ENCODE measurements at regions not wholly inside any gene's neighbourhood (a gene's known extent, or its start where the extent isn't known, plus 50 kb on each side); places are given as distances from the start of the nearest gene placed in this dataset.

- peaks cover 14% of the 10 kb centered on the region for H3K9me3 ChIP-seq (ENCODE audit: control insufficient read depth, low read length)
- H3K4me2 ChIP-seq (ENCODE audit: low read length, poor library complexity, severe bottlenecking): no peak overlapping the region
- no peak overlapping the region for H3K4me3 ChIP-seq (ENCODE audit: insufficient read depth in 1 of 2, low read depth in 1 of 2, low read length in 2 of 2)
- H4K91ac ChIP-seq (ENCODE audit: low read length): no peak overlapping the region
- H2AK5ac ChIP-seq (ENCODE audit: low read length, severe bottlenecking): no peak overlapping the region
- H3K79me1 ChIP-seq (replicated peaks; ENCODE audit: low read length, poor library complexity, severe bottlenecking): no peaks in the 10 kb centered on the region
- no peak overlapping the region for H2BK5ac ChIP-seq (ENCODE audit: low read depth, low read length, poor library complexity, severe bottlenecking)
- DNase-seq: no peak
- no peaks in the 10 kb centered on the region for H3K36me3 ChIP-seq (ENCODE audit: control insufficient read depth in 1 of 2, insufficient read depth in 2 of 2, low read depth in 1 of 2, low read length in 2 of 2)
- H3K4ac ChIP-seq (ENCODE audit: low read depth in 1 of 2, low read length in 2 of 2): no peak overlapping the region
- no peak overlapping the region for H3K9ac ChIP-seq (ENCODE audit: low read length)
- H3K27ac ChIP-seq (ENCODE audit: low read length, poor library complexity, severe bottlenecking): no peak overlapping the region
- no peak overlapping the region for H4K8ac ChIP-seq (ENCODE audit: low read length)
- H3K23ac ChIP-seq (ENCODE audit: low read length in 2 of 2): no peak overlapping the region
- H2BK15ac ChIP-seq (ENCODE audit: low read depth, poor library complexity, severe bottlenecking): no peak overlapping the region
- H3K27me3 ChIP-seq (ENCODE audit: control insufficient read depth in 1 of 2, insufficient read depth in 1 of 2, low read length in 2 of 2): no peaks in the 10 kb centered on the region
- WGBS: 59% methylated on average over 7 of the region's 7 CpGs
- no peak overlapping the region for H2AFZ ChIP-seq (ENCODE audit: low read depth, low read length)
- H3K14ac ChIP-seq (ENCODE audit: low read length in 2 of 2): peak overlapping the region in 1 of 2 experiments; percentile 65
- H2BK120ac ChIP-seq (ENCODE audit: low read depth, low read length): no peak overlapping the region
- no peak overlapping the region for H2BK12ac ChIP-seq (ENCODE audit: low read length in 2 of 2)
- no peak overlapping the region for H3K18ac ChIP-seq (ENCODE audit: low read depth in 1 of 2, low read length in 2 of 2)
- H3K4me1 ChIP-seq (ENCODE audit: control insufficient read depth, insufficient read depth, low read depth, low read length): no peaks in the 10 kb centered on the region
Observed at GRCh38 chr4:178941975-178942374, 1499.7 kb upstream of the AGA start.

- H4K8ac ChIP-seq (ENCODE audit: low read length): peak overlapping the region; percentile 50
- H3K4ac ChIP-seq (ENCODE audit: low read depth in 1 of 2, low read length in 2 of 2): no peak overlapping the region
- peaks cover 0 to 3% of the 10 kb centered on the region in 2 experiments for H3K36me3 ChIP-seq (ENCODE audit: control insufficient read depth in 1 of 2, insufficient read depth in 2 of 2, low read depth in 1 of 2, low read length in 2 of 2)
- H3K27me3 ChIP-seq (ENCODE audit: control insufficient read depth in 1 of 2, insufficient read depth in 1 of 2, low read length in 2 of 2): no peaks in the 10 kb centered on the region
- H3K23ac ChIP-seq (ENCODE audit: low read length in 2 of 2): no peak overlapping the region
- 79% methylated on average over 18 of the region's 22 CpGs for WGBS
- H3K14ac ChIP-seq (ENCODE audit: low read length in 2 of 2): peak overlapping the region in 1 of 2 experiments; percentile 49
- peak overlapping the region; percentile 80 for H4K91ac ChIP-seq (ENCODE audit: low read length)
- no peak overlapping the region for H2BK15ac ChIP-seq (ENCODE audit: low read depth, poor library complexity, severe bottlenecking)
- H3K79me1 ChIP-seq (replicated peaks; ENCODE audit: low read length, poor library complexity, severe bottlenecking): no peaks in the 10 kb centered on the region
- H3K9ac ChIP-seq (ENCODE audit: low read length): no peak overlapping the region
- peaks cover 10% of the 10 kb centered on the region for H3K9me3 ChIP-seq (ENCODE audit: control insufficient read depth, low read length)
- H2BK5ac ChIP-seq (ENCODE audit: low read depth, low read length, poor library complexity, severe bottlenecking): no peak overlapping the region
- H3K4me3 ChIP-seq (ENCODE audit: insufficient read depth in 1 of 2, low read depth in 1 of 2, low read length in 2 of 2): peak overlapping the region in 1 of 2 experiments; percentile 12
- H2AK5ac ChIP-seq (ENCODE audit: low read length, severe bottlenecking): no peak overlapping the region
- H3K27ac ChIP-seq (ENCODE audit: low read length, poor library complexity, severe bottlenecking): no peak overlapping the region
- H2AFZ ChIP-seq (ENCODE audit: low read depth, low read length): no peak overlapping the region
- no peak overlapping the region for H3K4me2 ChIP-seq (ENCODE audit: low read length, poor library complexity, severe bottlenecking)
- no peak overlapping the region for H2BK120ac ChIP-seq (ENCODE audit: low read depth, low read length)
- H3K4me1 ChIP-seq (ENCODE audit: control insufficient read depth, insufficient read depth, low read depth, low read length): no peaks in the 10 kb centered on the region
- H2BK12ac ChIP-seq (ENCODE audit: low read length in 2 of 2): no peak overlapping the region
- no peak for DNase-seq
- no peak overlapping the region for H3K18ac ChIP-seq (ENCODE audit: low read depth in 1 of 2, low read length in 2 of 2)
Observed at GRCh38 chr4:178953447-178954120, 1511.3 kb upstream of the AGA start.

GRCh38 chr4:178955614-178956013 is 1513.4 kb upstream of the AGA start:
- Histone ChIP-seq H3K4me1 (ENCODE audit: control insufficient read depth, insufficient read depth, low read depth, low read length) (no peaks in the 10 kb centered on the region), H2BK12ac (ENCODE audit: low read length in 2 of 2) (no peak overlapping the region), H4K8ac (ENCODE audit: low read length) (no peak overlapping the region), H3K4ac (ENCODE audit: low read depth in 1 of 2, low read length in 2 of 2) (no peak overlapping the region), H3K23ac (ENCODE audit: low read length in 2 of 2) (no peak overlapping the region), H3K36me3 (ENCODE audit: control insufficient read depth in 1 of 2, insufficient read depth in 2 of 2, low read depth in 1 of 2, low read length in 2 of 2) (peaks cover 0 to 3% of the 10 kb centered on the region in 2 experiments), H2AFZ (ENCODE audit: low read depth, low read length) (no peak overlapping the region), H2BK15ac (ENCODE audit: low read depth, poor library complexity, severe bottlenecking) (no peak overlapping the region), H3K79me1 (replicated peaks; ENCODE audit: low read length, poor library complexity, severe bottlenecking) (no peaks in the 10 kb centered on the region), H3K9me3 (ENCODE audit: control insufficient read depth, low read length) (peaks cover 12% of the 10 kb centered on the region), H2BK120ac (ENCODE audit: low read depth, low read length) (no peak overlapping the region), H4K91ac (ENCODE audit: low read length) (no peak overlapping the region), H3K4me3 (ENCODE audit: insufficient read depth in 1 of 2, low read depth in 1 of 2, low read length in 2 of 2) (no peak overlapping the region), H3K27me3 (ENCODE audit: control insufficient read depth in 1 of 2, insufficient read depth in 1 of 2, low read length in 2 of 2) (no peaks in the 10 kb centered on the region), H2AK5ac (ENCODE audit: low read length, severe bottlenecking) (no peak overlapping the region), H3K4me2 (ENCODE audit: low read length, poor library complexity, severe bottlenecking) (no peak overlapping the region), H3K27ac (ENCODE audit: low read length, poor library complexity, severe bottlenecking) (no peak overlapping the region), H3K9ac (ENCODE audit: low read length) (no peak overlapping the region), H3K18ac (ENCODE audit: low read depth in 1 of 2, low read length in 2 of 2) (no peak overlapping the region), H2BK5ac (ENCODE audit: low read depth, low read length, poor library complexity, severe bottlenecking) (no peak overlapping the region), H3K14ac (ENCODE audit: low read length in 2 of 2) (no peak overlapping the region)
- no peak for DNase-seq

- Histone ChIP-seq H4K8ac (ENCODE audit: low read length) (no peak overlapping the region), H3K79me1 (replicated peaks; ENCODE audit: low read length, poor library complexity, severe bottlenecking) (no peaks in the 10 kb centered on the region), H3K36me3 (ENCODE audit: control insufficient read depth in 1 of 2, insufficient read depth in 2 of 2, low read depth in 1 of 2, low read length in 2 of 2) (peaks cover 0 to 1% of the 10 kb centered on the region in 2 experiments), H2BK12ac (ENCODE audit: low read length in 2 of 2) (no peak overlapping the region), H3K18ac (ENCODE audit: low read depth in 1 of 2, low read length in 2 of 2) (no peak overlapping the region), H3K4me1 (ENCODE audit: control insufficient read depth, insufficient read depth, low read depth, low read length) (no peaks in the 10 kb centered on the region), H3K4ac (ENCODE audit: low read depth in 1 of 2, low read length in 2 of 2) (no peak overlapping the region), H2BK5ac (ENCODE audit: low read depth, low read length, poor library complexity, severe bottlenecking) (no peak overlapping the region), H3K23ac (ENCODE audit: low read length in 2 of 2) (no peak overlapping the region), H3K9me3 (ENCODE audit: control insufficient read depth, low read length) (peaks cover 28% of the 10 kb centered on the region), H2AK5ac (ENCODE audit: low read length, severe bottlenecking) (no peak overlapping the region), H2BK15ac (ENCODE audit: low read depth, poor library complexity, severe bottlenecking) (no peak overlapping the region), H3K9ac (ENCODE audit: low read length) (no peak overlapping the region), H2BK120ac (ENCODE audit: low read depth, low read length) (no peak overlapping the region), H3K4me2 (ENCODE audit: low read length, poor library complexity, severe bottlenecking) (no peak overlapping the region), H2AFZ (ENCODE audit: low read depth, low read length) (no peak overlapping the region), H3K27ac (ENCODE audit: low read length, poor library complexity, severe bottlenecking) (no peak overlapping the region), H3K14ac (ENCODE audit: low read length in 2 of 2) (no peak overlapping the region), H4K91ac (ENCODE audit: low read length) (no peak overlapping the region), H3K4me3 (ENCODE audit: insufficient read depth in 1 of 2, low read depth in 1 of 2, low read length in 2 of 2) (no peak overlapping the region), H3K27me3 (ENCODE audit: control insufficient read depth in 1 of 2, insufficient read depth in 1 of 2, low read length in 2 of 2) (no peaks in the 10 kb centered on the region)
- DNase-seq: no peak
- no CpG with 5 or more reads among the region's 4 CpGs for WGBS
Observed at GRCh38 chr4:178958725-178959440, 1516.6 kb upstream of the AGA start.

All from mesenchymal stem cell (in vitro differentiated cells and primary cell).